HepG2 (cell line): ENCODE measurements at regions not wholly inside any gene's neighbourhood (a gene's known extent, or its start where the extent isn't known, plus 50 kb on each side); places are given as distances from the start of the nearest gene placed in this dataset.

Experiments
- CREB1 ChIP-seq, 2 experiments: fragments of 450-650 bp in 1 of 2; IDR thresholded peaks; 2 replicates each; pipeline ENCODE4 v1.6.1; 2016 to 2017; ENCODE audit warnings: control low read depth in 1 of 2, mild to moderate bottlenecking in 1 of 2, missing compliant biosample characterization in 1 of 2, missing genetic modification characterization in 1 of 2
- PCBP1 ChIP-seq: fragments of 200-400 bp; formaldehyde crosslinking; IDR thresholded peaks from 2 replicates; pipeline ENCODE4 v1.6.1; 2017; ENCODE audit warnings: mild to moderate bottlenecking, low read depth, low read length, borderline replicate concordance
- RFX5 ChIP-seq: IDR thresholded peaks from 2 replicates; pipeline ENCODE4 v1.6.1; 2011; ENCODE audit warnings: low read depth, low read length, improper control_type of control experiment
- STAT5B ChIP-seq: sonication (generic); formaldehyde crosslinking; IDR thresholded peaks from 2 replicates; pipeline ENCODE4 v1.4.0; 2020; ENCODE audit warnings: missing genetic modification reagents

DNA sequence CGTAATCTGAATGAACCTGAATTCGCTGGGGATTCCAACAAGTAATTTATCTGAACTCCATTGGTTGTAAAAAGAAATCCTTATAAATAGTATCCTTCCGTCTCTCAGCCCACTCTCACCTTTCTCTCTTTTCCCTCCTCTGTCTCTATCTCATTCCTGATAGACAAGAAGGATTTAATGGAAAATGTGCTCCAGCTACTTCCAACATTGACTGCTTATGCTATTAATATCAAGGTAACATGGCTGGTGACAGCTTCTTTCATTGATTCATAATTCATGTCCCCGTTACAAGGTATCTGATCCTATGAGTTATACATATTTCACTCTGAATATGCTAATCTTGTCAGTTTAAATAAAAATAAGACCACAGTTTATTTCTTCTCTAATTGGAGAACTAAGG is 326.8 kb downstream of the RASEF start:
- no peak for TF ChIP-seq STAT5B
- TF ChIP-seq RFX5 = no peak
- no peak for TF ChIP-seq CREB1 (IDR thresholded peaks at IDR 0.05)
- TF ChIP-seq CREB1 (CRISPR knock-in tag; IDR thresholded peaks at IDR 0.05) = no peak
- TF ChIP-seq PCBP1 = no peak
